GM12865 (cell line): ENCODE measurements at regions not wholly inside any gene's neighbourhood (a gene's known extent, or its start where the extent isn't known, plus 50 kb on each side); places are given as distances from the start of the nearest gene placed in this dataset.

Experiments used
- DNase-seq: peaks from one replicate; pipeline ENCODE4 v3.0.0; 2010; ENCODE audit warnings: low read depth
- H3K4me3 ChIP-seq: 2 replicates; pipeline ENCODE4 v1.5.1; 2011; ENCODE audit warnings: mild to moderate bottlenecking, low read depth, low read length, control low read depth
- TF ChIP-seq, protein P1 (sequence below): IDR thresholded peaks from 2 replicates; pipeline ENCODE4 v1.5.1; 2011; ENCODE audit warnings: low read length, control low read depth, low read depth, inconsistent platforms; ENCODE audit not compliant: insufficient read depth; ENCODE audit errors: missing control alignments

DNA sequence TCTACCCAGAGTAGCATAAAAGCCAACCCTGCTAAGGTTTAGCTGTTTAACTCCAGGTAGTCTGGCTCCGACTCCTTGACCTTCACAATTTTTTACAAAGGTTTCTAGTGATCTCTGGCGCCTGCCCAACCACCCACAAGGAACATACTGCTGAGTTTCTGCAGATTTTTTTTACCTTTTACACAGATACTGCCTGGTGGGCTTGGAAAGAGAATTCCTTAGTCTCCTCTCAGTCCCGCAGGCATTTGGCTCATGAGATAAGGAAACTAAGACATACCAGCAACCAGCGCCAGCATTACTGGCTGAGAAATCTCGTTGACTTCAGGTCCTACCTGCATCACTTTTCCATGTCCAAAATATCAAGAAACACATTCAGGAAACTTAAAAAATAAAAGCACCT is 51.1 kb upstream of the LYZL1 start:
- no peak for DNase-seq
- no peak overlapping the region for H3K4me3 ChIP-seq
- TF ChIP-seq, protein P1, sequence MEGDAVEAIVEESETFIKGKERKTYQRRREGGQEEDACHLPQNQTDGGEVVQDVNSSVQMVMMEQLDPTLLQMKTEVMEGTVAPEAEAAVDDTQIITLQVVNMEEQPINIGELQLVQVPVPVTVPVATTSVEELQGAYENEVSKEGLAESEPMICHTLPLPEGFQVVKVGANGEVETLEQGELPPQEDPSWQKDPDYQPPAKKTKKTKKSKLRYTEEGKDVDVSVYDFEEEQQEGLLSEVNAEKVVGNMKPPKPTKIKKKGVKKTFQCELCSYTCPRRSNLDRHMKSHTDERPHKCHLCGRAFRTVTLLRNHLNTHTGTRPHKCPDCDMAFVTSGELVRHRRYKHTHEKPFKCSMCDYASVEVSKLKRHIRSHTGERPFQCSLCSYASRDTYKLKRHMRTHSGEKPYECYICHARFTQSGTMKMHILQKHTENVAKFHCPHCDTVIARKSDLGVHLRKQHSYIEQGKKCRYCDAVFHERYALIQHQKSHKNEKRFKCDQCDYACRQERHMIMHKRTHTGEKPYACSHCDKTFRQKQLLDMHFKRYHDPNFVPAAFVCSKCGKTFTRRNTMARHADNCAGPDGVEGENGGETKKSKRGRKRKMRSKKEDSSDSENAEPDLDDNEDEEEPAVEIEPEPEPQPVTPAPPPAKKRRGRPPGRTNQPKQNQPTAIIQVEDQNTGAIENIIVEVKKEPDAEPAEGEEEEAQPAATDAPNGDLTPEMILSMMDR = no peak

DNA sequence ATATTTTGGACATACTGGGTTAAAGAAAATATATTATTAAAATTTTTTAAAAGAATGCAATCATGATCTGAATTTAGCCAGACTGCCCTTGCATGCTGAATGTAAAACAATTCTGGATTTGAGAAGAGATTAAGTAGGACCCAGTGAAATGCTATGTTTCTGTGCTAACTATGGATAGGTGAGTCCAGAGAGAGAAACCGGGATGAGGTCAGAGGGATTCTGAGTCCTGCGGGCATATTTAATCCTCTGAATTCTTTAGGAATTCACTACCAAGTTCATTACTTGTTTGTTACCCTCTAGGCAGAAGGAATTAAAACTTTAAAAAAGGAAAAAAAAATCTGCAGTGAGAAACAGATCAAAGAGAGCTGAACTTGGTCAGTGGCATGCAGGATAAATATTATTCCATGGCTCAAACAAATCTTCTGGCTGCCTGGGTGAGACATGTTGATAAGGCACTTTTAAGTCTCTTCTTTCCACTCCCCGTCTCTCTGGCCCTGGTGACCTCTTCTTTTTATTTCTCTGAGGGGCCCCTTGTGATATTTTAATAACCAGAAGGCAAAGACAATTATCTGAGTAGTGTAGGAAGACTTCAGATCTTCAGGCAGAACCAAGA is 50.2 kb upstream of the LYZL1 start:
- DNase-seq = no peak
- TF ChIP-seq, protein P1 = no peak

More for the DNA sequence above, 50.2 kb upstream of the LYZL1 start:
- no peak overlapping the region for H3K4me3 ChIP-seq
